SK-N-SH (cell line): ENCODE measurements at regions not wholly inside any gene's neighbourhood (a gene's known extent, or its start where the extent isn't known, plus 50 kb on each side); places are given as distances from the start of the nearest gene placed in this dataset.

Experiments
- CTCF ChIA-PET: fragments of 300-600, 350-600 bp; formaldehyde crosslinking; extraction: SDS; loops from one replicate; lab custom pipeline; 2021; lab: Yijun Ruan, JAX
- POLR2A ChIA-PET: fragments of 350-600 bp; sonication (Branson Sonifier 250); formaldehyde crosslinking; extraction: SDS; loops from one replicate; lab custom pipeline; 2020; ENCODE audit warnings: antibody characterized with exemption, inconsistent platforms; lab: Yijun Ruan, JAX
- DNase-seq: peaks from one replicate; pipeline ENCODE4 v3.0.0; 2012
- H2AFZ ChIP-seq: fragments of 200-600 bp; sonication (generic); 2 replicates; pipeline ENCODE4 v1.8.1; 2016; ENCODE audit warnings: antibody characterized with exemption, mild to moderate bottlenecking, low read depth
- H3F3A ChIP-seq: fragments of 200-600 bp; sonication (generic); replicated peaks from 2 replicates; pipeline ENCODE3; 2016; ENCODE audit warnings: antibody characterized with exemption, mild to moderate bottlenecking; ENCODE audit not compliant: insufficient read depth
- H3K27ac ChIP-seq, 2 experiments: fragments of 200-500 bp in 1 of 2; fragments of 200-600 bp in 1 of 2; sonication (Bioruptor generic) in 1 of 2; sonication (generic), shearing (Covaris generic) in 1 of 2; 2 replicates each; pipeline versions ENCODE4 v1.5.1 to v1.6.1; 2014 to 2016; ENCODE audit warnings: low read depth in 2 of 2, inconsistent platforms in 1 of 2, low read length in 1 of 2, mild to moderate bottlenecking in 1 of 2, mixed read lengths in 1 of 2
- H3K27me3 ChIP-seq: fragments of 200-600 bp; sonication (generic), shearing (Covaris generic); 2 replicates; pipeline ENCODE4 v1.6.1; 2016; ENCODE audit warnings: mixed run types; ENCODE audit not compliant: insufficient read depth
- H3K36me3 ChIP-seq, 2 experiments: fragments of 200-500 bp in 1 of 2; fragments of 200-600 bp in 1 of 2; sonication (Bioruptor generic) in 1 of 2; sonication (generic) in 1 of 2; replicated peaks in 1 of 2; 2 replicates each; pipeline versions ENCODE3 to v1.5.1; 2014 to 2016; ENCODE audit warnings: low read length in 1 of 2, mild to moderate bottlenecking in 1 of 2; ENCODE audit not compliant: insufficient read depth in 2 of 2, control insufficient read depth in 1 of 2
- H3K4me1 ChIP-seq, 2 experiments: fragments of 200-500 bp in 1 of 2; fragments of 200-600 bp in 1 of 2; sonication (Bioruptor generic) in 1 of 2; sonication (generic), shearing (Covaris generic) in 1 of 2; 2 replicates each; pipeline versions ENCODE4 v1.5.1 to v1.6.1; 2014 to 2016; ENCODE audit warnings: low read depth in 1 of 2, low read length in 1 of 2, mixed run types in 1 of 2; ENCODE audit not compliant: insufficient read depth in 2 of 2, control insufficient read depth in 1 of 2
- H3K4me2 ChIP-seq: fragments of 200-600 bp; sonication (generic), shearing (Covaris generic); 2 replicates; pipeline ENCODE4 v1.6.1; 2017; ENCODE audit warnings: mixed run types
- H3K4me3 ChIP-seq, 2 experiments: fragments of 200-500 bp in 1 of 2; fragments of 200-600 bp in 1 of 2; sonication (Bioruptor generic) in 1 of 2; sonication (generic), shearing (Covaris generic) in 1 of 2; 2 replicates each; pipeline versions ENCODE4 v1.5.1 to v1.8.1; 2014 to 2016; ENCODE audit warnings: low read depth in 2 of 2, inconsistent platforms in 1 of 2, low read length in 1 of 2, mild to moderate bottlenecking in 1 of 2, mixed read lengths in 1 of 2, moderate library complexity in 1 of 2
- H3K79me2 ChIP-seq: fragments of 200-600 bp; sonication (generic); 2 replicates; pipeline ENCODE4 v1.8.1; 2017; ENCODE audit warnings: mild to moderate bottlenecking; ENCODE audit not compliant: insufficient read depth
- H3K9ac ChIP-seq: fragments of 200-600 bp; sonication (generic); 2 replicates; pipeline ENCODE4 v1.6.1; 2017; ENCODE audit warnings: mixed run types
- H3K9me2 ChIP-seq: fragments of 200-600 bp; sonication (generic); 2 replicates; pipeline ENCODE4 v1.6.1; 2017; ENCODE audit warnings: mixed run types
- H3K9me3 ChIP-seq: fragments of 200-600 bp; sonication (generic); 2 replicates; pipeline ENCODE4 v1.6.1; 2017; ENCODE audit warnings: mixed run types, mild to moderate bottlenecking, moderate library complexity
- H4K20me1 ChIP-seq: fragments of 200-600 bp; sonication (generic); 2 replicates; pipeline ENCODE4 v1.6.1; 2017; ENCODE audit warnings: mild to moderate bottlenecking, mixed run types; ENCODE audit not compliant: insufficient read depth
- CTCF ChIP-seq: fragments of 200-600 bp; sonication (generic); IDR thresholded peaks from 2 replicates; pipeline ENCODE4 v1.6.1; 2017; ENCODE audit warnings: antibody characterized with exemption, mild to moderate bottlenecking, moderate library complexity
- ELF1 ChIP-seq: IDR thresholded peaks from 2 replicates; pipeline ENCODE4 v1.4.0; 2012
- EP300 ChIP-seq, 2 experiments: IDR thresholded peaks; 2 replicates each; pipeline versions ENCODE4 v1.4.0 to v1.6.1; 2012; ENCODE audit warnings: borderline replicate concordance in 1 of 2, low read depth in 1 of 2, low read length in 1 of 2
- EZH2phosphoT487 ChIP-seq: fragments of 200-600 bp; sonication (generic); IDR thresholded peaks from 2 replicates; pipeline ENCODE4 v1.6.1; 2017; ENCODE audit warnings: low read depth, mixed run types, mild to moderate bottlenecking, antibody characterized with exemption, moderate library complexity, borderline replicate concordance
- GATA2 ChIP-seq: sonication (generic); formaldehyde crosslinking; IDR thresholded peaks from 2 replicates; pipeline ENCODE4 v1.5.0; 2020; ENCODE audit warnings: mild to moderate bottlenecking, missing genetic modification reagents
- JUND ChIP-seq: IDR thresholded peaks from 2 replicates; pipeline ENCODE4 v1.4.0; 2012
- MAX ChIP-seq: IDR thresholded peaks from 2 replicates; pipeline ENCODE4 v1.4.0; 2012; ENCODE audit warnings: low read depth
- MEF2A ChIP-seq: IDR thresholded peaks from 2 replicates; pipeline ENCODE4 v1.4.0; 2012; ENCODE audit warnings: low read depth, borderline replicate concordance
- MXI1 ChIP-seq: IDR thresholded peaks from 2 replicates; pipeline ENCODE4 v1.6.1; 2012; ENCODE audit warnings: mild to moderate bottlenecking, low read depth, low read length, improper control_type of control experiment
- NFIC ChIP-seq: IDR thresholded peaks from 2 replicates; pipeline ENCODE4 v1.4.0; 2012; ENCODE audit warnings: borderline replicate concordance
- NRF1 ChIP-seq: IDR thresholded peaks from 2 replicates; pipeline ENCODE4 v1.6.1; 2012; ENCODE audit warnings: low read depth, mild to moderate bottlenecking, low read length
- POLR2AphosphoS5 ChIP-seq: IDR thresholded peaks from 2 replicates; pipeline ENCODE4 v1.6.1; 2012; ENCODE audit warnings: low read depth, low read length
- RAD21 ChIP-seq: IDR thresholded peaks from 2 replicates; pipeline ENCODE4 v1.6.1; 2012; ENCODE audit warnings: mild to moderate bottlenecking, low read length
- SIN3A ChIP-seq: IDR thresholded peaks from 2 replicates; pipeline ENCODE4 v1.6.1; 2012; ENCODE audit warnings: low read depth, mild to moderate bottlenecking, low read length, moderate library complexity, borderline replicate concordance
- TAF1 ChIP-seq: IDR thresholded peaks from 2 replicates; pipeline ENCODE4 v1.6.1; 2012; ENCODE audit warnings: low read depth, mild to moderate bottlenecking, low read length, moderate library complexity, borderline replicate concordance
- TCF12 ChIP-seq: IDR thresholded peaks from 2 replicates; pipeline ENCODE4 v1.4.0; 2012
- TEAD4 ChIP-seq: IDR thresholded peaks from 2 replicates; pipeline ENCODE4 v1.4.0; 2012; ENCODE audit warnings: mild to moderate bottlenecking, borderline replicate concordance; ENCODE audit not compliant: insufficient read depth
- USF1 ChIP-seq: IDR thresholded peaks from 2 replicates; pipeline ENCODE4 v1.4.0; 2012; ENCODE audit warnings: low read depth, borderline replicate concordance
- WGBS: methylation state at CpG from one replicate; pipeline ENCODE4 v1.1.6; 2017; ENCODE audit warnings: low lambda C conversion rate; 5-methylcytosine and 5-hydroxymethylcytosine counted together
- TF ChIP-seq, protein P1 (sequence below): IDR thresholded peaks from 2 replicates; pipeline ENCODE4 v1.6.1; 2012; ENCODE audit warnings: mild to moderate bottlenecking, low read depth, low read length, moderate library complexity
- TF ChIP-seq, protein P2 (sequence below): IDR thresholded peaks from 2 replicates; pipeline ENCODE4 v1.4.0; 2012; ENCODE audit warnings: low read depth, borderline replicate concordance

- H3K9me3 ChIP-seq, result no peaks in the 10 kb centered on the region
- WGBS, result 74% methylated on average over 4 of the region's 4 CpGs
- no peaks in the 10 kb centered on the region for H3K36me3 ChIP-seq
- H3K79me2 ChIP-seq, result no peaks in the 10 kb centered on the region
- DNase-seq, result no peak
- H4K20me1 ChIP-seq, result no peaks in the 10 kb centered on the region
- no peak overlapping the region for H3K4me3 ChIP-seq
- no peak overlapping the region for H3K27ac ChIP-seq
- POLR2A ChIA-PET, result no interaction called here
- H3K9ac ChIP-seq, result no peak overlapping the region
- CTCF ChIA-PET, result no interaction called here
- H3K27me3 ChIP-seq, result no peaks in the 10 kb centered on the region
- H3F3A ChIP-seq, result peaks cover 6% of the 10 kb centered on the region
- H3K9me2 ChIP-seq, result no peaks in the 10 kb centered on the region
- no peak overlapping the region for H3K4me2 ChIP-seq
- no peak overlapping the region for H2AFZ ChIP-seq
- no peak for TF ChIP-seq POLR2AphosphoS5
- TF ChIP-seq MXI1, result no peak
- TF ChIP-seq, protein P1, sequence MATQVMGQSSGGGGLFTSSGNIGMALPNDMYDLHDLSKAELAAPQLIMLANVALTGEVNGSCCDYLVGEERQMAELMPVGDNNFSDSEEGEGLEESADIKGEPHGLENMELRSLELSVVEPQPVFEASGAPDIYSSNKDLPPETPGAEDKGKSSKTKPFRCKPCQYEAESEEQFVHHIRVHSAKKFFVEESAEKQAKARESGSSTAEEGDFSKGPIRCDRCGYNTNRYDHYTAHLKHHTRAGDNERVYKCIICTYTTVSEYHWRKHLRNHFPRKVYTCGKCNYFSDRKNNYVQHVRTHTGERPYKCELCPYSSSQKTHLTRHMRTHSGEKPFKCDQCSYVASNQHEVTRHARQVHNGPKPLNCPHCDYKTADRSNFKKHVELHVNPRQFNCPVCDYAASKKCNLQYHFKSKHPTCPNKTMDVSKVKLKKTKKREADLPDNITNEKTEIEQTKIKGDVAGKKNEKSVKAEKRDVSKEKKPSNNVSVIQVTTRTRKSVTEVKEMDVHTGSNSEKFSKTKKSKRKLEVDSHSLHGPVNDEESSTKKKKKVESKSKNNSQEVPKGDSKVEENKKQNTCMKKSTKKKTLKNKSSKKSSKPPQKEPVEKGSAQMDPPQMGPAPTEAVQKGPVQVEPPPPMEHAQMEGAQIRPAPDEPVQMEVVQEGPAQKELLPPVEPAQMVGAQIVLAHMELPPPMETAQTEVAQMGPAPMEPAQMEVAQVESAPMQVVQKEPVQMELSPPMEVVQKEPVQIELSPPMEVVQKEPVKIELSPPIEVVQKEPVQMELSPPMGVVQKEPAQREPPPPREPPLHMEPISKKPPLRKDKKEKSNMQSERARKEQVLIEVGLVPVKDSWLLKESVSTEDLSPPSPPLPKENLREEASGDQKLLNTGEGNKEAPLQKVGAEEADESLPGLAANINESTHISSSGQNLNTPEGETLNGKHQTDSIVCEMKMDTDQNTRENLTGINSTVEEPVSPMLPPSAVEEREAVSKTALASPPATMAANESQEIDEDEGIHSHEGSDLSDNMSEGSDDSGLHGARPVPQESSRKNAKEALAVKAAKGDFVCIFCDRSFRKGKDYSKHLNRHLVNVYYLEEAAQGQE, result no peak
- TF ChIP-seq ELF1, result no peak
- TF ChIP-seq, protein P2, sequence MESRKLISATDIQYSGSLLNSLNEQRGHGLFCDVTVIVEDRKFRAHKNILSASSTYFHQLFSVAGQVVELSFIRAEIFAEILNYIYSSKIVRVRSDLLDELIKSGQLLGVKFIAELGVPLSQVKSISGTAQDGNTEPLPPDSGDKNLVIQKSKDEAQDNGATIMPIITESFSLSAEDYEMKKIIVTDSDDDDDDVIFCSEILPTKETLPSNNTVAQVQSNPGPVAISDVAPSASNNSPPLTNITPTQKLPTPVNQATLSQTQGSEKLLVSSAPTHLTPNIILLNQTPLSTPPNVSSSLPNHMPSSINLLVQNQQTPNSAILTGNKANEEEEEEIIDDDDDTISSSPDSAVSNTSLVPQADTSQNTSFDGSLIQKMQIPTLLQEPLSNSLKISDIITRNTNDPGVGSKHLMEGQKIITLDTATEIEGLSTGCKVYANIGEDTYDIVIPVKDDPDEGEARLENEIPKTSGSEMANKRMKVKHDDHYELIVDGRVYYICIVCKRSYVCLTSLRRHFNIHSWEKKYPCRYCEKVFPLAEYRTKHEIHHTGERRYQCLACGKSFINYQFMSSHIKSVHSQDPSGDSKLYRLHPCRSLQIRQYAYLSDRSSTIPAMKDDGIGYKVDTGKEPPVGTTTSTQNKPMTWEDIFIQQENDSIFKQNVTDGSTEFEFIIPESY, result no peak
- no peak for TF ChIP-seq TCF12
- TF ChIP-seq TEAD4, result no peak
- H3K4me1 ChIP-seq, result peaks cover 5 to 9% of the 10 kb centered on the region in 2 experiments
Observed at GRCh38 chr7:106430103-106430502, 145.3 kb upstream of the NAMPT start.

- Histone ChIP-seq H3K9me2 (no peaks in the 10 kb centered on the region), H3K4me3 (no peak overlapping the region), H3K79me2 (no peaks in the 10 kb centered on the region), H3K4me2 (no peak overlapping the region), H3K4me1 (peaks cover 7 to 27% of the 10 kb centered on the region in 2 experiments), H3F3A (peaks cover 14% of the 10 kb centered on the region), H4K20me1 (no peaks in the 10 kb centered on the region), H3K27ac (no peak overlapping the region), H3K9me3 (no peaks in the 10 kb centered on the region), H2AFZ (no peak overlapping the region), H3K27me3 (no peaks in the 10 kb centered on the region), H3K9ac (no peak overlapping the region), H3K36me3 (no peaks in the 10 kb centered on the region)
- POLR2A ChIA-PET, result no interaction called here
- no peak for DNase-seq
- CTCF ChIA-PET, result interaction anchor here (1.6 kb wide), 1 partner anchor 233 kb away, joined by 4 read pairs; no protein-coding TSS in a partner anchor
- 82% methylated on average over 7 of the region's 7 CpGs for WGBS
- no peak for TF ChIP-seq ELF1
- no peak for TF ChIP-seq POLR2AphosphoS5
- TF ChIP-seq CTCF, result no peak
- TF ChIP-seq TEAD4, result no peak
- TF ChIP-seq JUND, result no peak
- no peak for TF ChIP-seq NRF1
- TF ChIP-seq USF1, result no peak
- no peak for TF ChIP-seq MAX
- TF ChIP-seq SIN3A, result no peak
- no peak for TF ChIP-seq RAD21
- no peak for TF ChIP-seq EP300 (IDR thresholded peaks at IDR 0.05; ENCODE audit: borderline replicate concordance in 1 of 2, low read depth in 1 of 2, low read length in 1 of 2)
- no peak for TF ChIP-seq EZH2phosphoT487
- no peak for TF ChIP-seq MEF2A
- TF ChIP-seq MXI1, result no peak
- no peak for TF ChIP-seq GATA2
- TF ChIP-seq NFIC, result no peak
- no peak for TF ChIP-seq TAF1
Observed at GRCh38 chr7:106426803-106427202, 142.0 kb upstream of the NAMPT start.
